HCT116 (cell line): ENCODE measurements at regions not wholly inside any gene's neighbourhood (a gene's known extent, or its start where the extent isn't known, plus 50 kb on each side); places are given as distances from the start of the nearest gene placed in this dataset.

Experiments
- ATAC-seq: fragments of 200-7000 bp; cut with Tn5 transposase; 2 replicates; pipeline ENCODE4 v1.9.1; 2020; ENCODE audit warnings: mild to moderate bottlenecking, moderate library complexity
- BruUV-seq: library from RNA; stranded (reverse); fragments of 400-500 nt; replicated peaks from 2 replicates; lab custom pipeline; 2021; lab: Mats Ljungman, UMichigan
- CTCF ChIA-PET: fragments of 300-600 bp; sonication (Branson Sonifier 250); formaldehyde crosslinking; loops from one replicate; lab custom pipeline; 2021; ENCODE audit warnings: antibody characterized with exemption; lab: Charles Lee
- POLR2A ChIA-PET: fragments of 300-600, 350-600 bp; sonication (Branson Sonifier 250); formaldehyde crosslinking; loops from one replicate; lab custom pipeline; 2021; ENCODE audit warnings: antibody characterized with exemption; lab: Charles Lee
- RAD21 ChIA-PET, 2 experiments: fragments of 300-600 bp; sonication (Branson Sonifier 250); formaldehyde crosslinking; loops; one replicate each; lab custom pipeline; 2023; ENCODE audit warnings: low total read pairs in 2 of 2; ENCODE audit not compliant: uncharacterized antibody in 2 of 2, unreplicated experiment in 2 of 2, low non-redundant PET in 1 of 2; lab: Charles Lee
- DNase-seq: peaks from one replicate; pipeline ENCODE4 v3.0.0-alpha.2; 2010; ENCODE audit warnings: low read depth, low spot score
- H2AFZ ChIP-seq: fragments of 200-600 bp; shearing (Covaris generic), sonication (generic); 2 replicates; pipeline ENCODE4 v1.6.1; 2017; ENCODE audit warnings: low read depth, mixed run types, mixed read lengths, antibody characterized with exemption, low read length; ENCODE audit not compliant: poor library complexity, severe bottlenecking
- H3K27ac ChIP-seq: 2 replicates; pipeline ENCODE4 v1.5.1; 2012; ENCODE audit warnings: low read depth, low read length
- H3K27me3 ChIP-seq: fragments of 200-600 bp; sonication (generic); 2 replicates; pipeline ENCODE4 v1.6.1; 2016; ENCODE audit warnings: mixed run types, low read length, mixed read lengths; ENCODE audit not compliant: insufficient read depth
- H3K36me3 ChIP-seq, 2 experiments: fragments of 200-500 bp in 1 of 2; fragments of 200-600 bp in 1 of 2; sonication (Bioruptor generic) in 1 of 2; sonication (generic) in 1 of 2; 2 replicates each; pipeline versions ENCODE4 v1.5.1 to v1.6.1; 2014 to 2016; ENCODE audit warnings: low read length in 2 of 2, inconsistent platforms in 1 of 2, mixed read lengths in 1 of 2, mixed run types in 1 of 2; ENCODE audit not compliant: insufficient read depth in 2 of 2, control insufficient read depth in 1 of 2
- H3K4me1 ChIP-seq, 2 experiments: fragments of 200-600 bp in 1 of 2; sonication (generic) in 1 of 2; 2 replicates each; pipeline versions ENCODE4 v1.5.1 to v1.6.1; 2012 to 2017; ENCODE audit warnings: low read length in 2 of 2, inconsistent platforms in 1 of 2, mild to moderate bottlenecking in 1 of 2, mixed read lengths in 1 of 2, mixed run types in 1 of 2, moderate library complexity in 1 of 2; ENCODE audit not compliant: insufficient read depth in 2 of 2, control insufficient read depth in 1 of 2
- H3K4me2 ChIP-seq: fragments of 200-600 bp; sonication (generic); 2 replicates; pipeline ENCODE4 v1.6.1; 2017; ENCODE audit warnings: mixed run types, low read length, mixed read lengths
- H3K4me3 ChIP-seq, 2 experiments: fragments of 200-600 bp in 1 of 2; sonication (generic) in 1 of 2; replicated peaks in 1 of 2; 2 replicates each; pipeline ENCODE4 v1.5.1; 2011 to 2016; ENCODE audit warnings: low read length in 2 of 2, control low read depth in 1 of 2, low read depth in 1 of 2, mild to moderate bottlenecking in 1 of 2, mixed read lengths in 1 of 2, mixed run types in 1 of 2
- H3K79me2 ChIP-seq: fragments of 200-600 bp; sonication (generic); 2 replicates; pipeline ENCODE4 v1.6.1; 2017; ENCODE audit warnings: mild to moderate bottlenecking, mixed run types, low read length, moderate library complexity, mixed read lengths; ENCODE audit not compliant: insufficient read depth
- H3K9ac ChIP-seq: fragments of 200-600 bp; sonication (generic); 2 replicates; pipeline ENCODE4 v1.6.1; 2016; ENCODE audit warnings: low read length, mixed read lengths
- H3K9me2 ChIP-seq: fragments of 200-600 bp; sonication (generic), shearing (Covaris generic); 2 replicates; pipeline ENCODE4 v1.6.1; 2017; ENCODE audit warnings: mixed run types, mild to moderate bottlenecking, moderate library complexity; ENCODE audit not compliant: insufficient read depth
- H3K9me3 ChIP-seq, 2 experiments: fragments of 200-500 bp in 1 of 2; fragments of 200-600 bp in 1 of 2; sonication (Bioruptor generic) in 1 of 2; sonication (generic) in 1 of 2; 2 replicates each; pipeline ENCODE4 v1.6.1; 2014 to 2017; ENCODE audit warnings: low read length in 2 of 2, mixed read lengths in 2 of 2, inconsistent platforms in 1 of 2, low read depth in 1 of 2, mild to moderate bottlenecking in 1 of 2, mixed run types in 1 of 2, moderate library complexity in 1 of 2; ENCODE audit not compliant: control insufficient read depth in 1 of 2, insufficient read depth in 1 of 2
- H4K20me1 ChIP-seq: fragments of 200-600 bp; sonication (generic), shearing (Covaris generic); 2 replicates; pipeline ENCODE4 v1.6.1; 2017; ENCODE audit warnings: mixed run types, mild to moderate bottlenecking, moderate library complexity; ENCODE audit not compliant: insufficient read depth
- CBX3 ChIP-seq: IDR thresholded peaks from 2 replicates; pipeline ENCODE4 v1.6.1; 2012; ENCODE audit warnings: low read depth
- ELF1 ChIP-seq: IDR thresholded peaks from 2 replicates; pipeline ENCODE4 v1.6.1; 2012; ENCODE audit warnings: low read depth, borderline replicate concordance
- EZH2phosphoT487 ChIP-seq: fragments of 200-600 bp; IDR thresholded peaks from 2 replicates; pipeline ENCODE4 v1.6.1; 2018; ENCODE audit warnings: antibody characterized with exemption, borderline replicate concordance
- FOSL1 ChIP-seq: IDR thresholded peaks from 2 replicates; pipeline ENCODE4 v1.6.1; 2012; ENCODE audit warnings: low read depth
- MAX ChIP-seq: IDR thresholded peaks from 2 replicates; pipeline ENCODE4 v1.6.1; 2012
- POLR2AphosphoS5 ChIP-seq: IDR thresholded peaks from 2 replicates; pipeline ENCODE4 v1.6.1; 2011; ENCODE audit warnings: mild to moderate bottlenecking, low read depth, low read length, moderate library complexity
- REST ChIP-seq: IDR thresholded peaks from 2 replicates; pipeline ENCODE4 v1.6.1; 2012; ENCODE audit warnings: low read depth
- SIN3A ChIP-seq: IDR thresholded peaks from 2 replicates; pipeline ENCODE4 v1.6.1; 2012; ENCODE audit warnings: low read depth
- SP1 ChIP-seq: IDR thresholded peaks from 2 replicates; pipeline ENCODE4 v1.6.1; 2012; ENCODE audit warnings: low read depth
- TCF7L2 ChIP-seq: IDR thresholded peaks from 2 replicates; pipeline ENCODE4 v1.7.0; 2011; ENCODE audit warnings: borderline replicate concordance, inconsistent platforms; ENCODE audit not compliant: insufficient read depth, insufficient read length; ENCODE audit errors: extremely low read depth
- ZFX ChIP-seq: fragments of 450-650 bp; IDR thresholded peaks from 2 replicates; pipeline ENCODE4 v1.6.1; 2017
- ZNF274 ChIP-seq: fragments of 200-500 bp; sonication (Bioruptor generic); IDR thresholded peaks from 2 replicates; pipeline ENCODE4 v1.6.1; 2014; ENCODE audit warnings: mild to moderate bottlenecking, low read depth, low read length, inconsistent platforms
- intact Hi-C: fragments of 100-400 bp; cut with micrococcal nuclease; formaldehyde crosslinking; loops from 2 replicates; pipeline ENCODE4 v1.10.0; 2022

GRCh38 chr12:87661786-87662377 is 367.3 kb downstream of the C12orf50 start:
- H3K36me3 ChIP-seq = no peaks in the 10 kb centered on the region
- no peaks in the 10 kb centered on the region for H4K20me1 ChIP-seq
- no peak overlapping the region for H3K4me2 ChIP-seq
- no peaks in the 10 kb centered on the region for H3K79me2 ChIP-seq
- no peaks in the 10 kb centered on the region for H3K4me1 ChIP-seq
- ChIA-PET POLR2A (no interaction called here), RAD21 (no interaction called here), CTCF (no interaction called here)
- H3K27me3 ChIP-seq = no peaks in the 10 kb centered on the region
- H3K9ac ChIP-seq = no peak overlapping the region
- ATAC-seq (no peak), DNase-seq (no peak)
- no peaks in the 10 kb centered on the region for H3K9me3 ChIP-seq
- peak overlapping the region; percentile 22 for H2AFZ ChIP-seq
- intact Hi-C loops = loop anchor here (10.0 kb wide), 1 partner anchor 317 kb away; no protein-coding TSS in a partner anchor
- BruUV-seq = no TSS peak
- H3K4me3 ChIP-seq = no peak overlapping the region
- H3K9me2 ChIP-seq = no peaks in the 10 kb centered on the region
- TF ChIP-seq SP1 (no peak), TCF7L2 (no peak), ZNF274 (no peak), MAX (no peak)
- H3K27ac ChIP-seq = no peak overlapping the region

GRCh38 chr12:87660987-87661774 is 368.0 kb downstream of the C12orf50 start:
- no TSS peak for BruUV-seq
- no peaks in the 10 kb centered on the region for H3K79me2 ChIP-seq
- CTCF ChIA-PET = no interaction called here
- no peaks in the 10 kb centered on the region for H3K36me3 ChIP-seq
- ATAC-seq (no peak), DNase-seq (no peak)
- POLR2A ChIA-PET = no interaction called here
- no peak overlapping the region for H3K27ac ChIP-seq
- RAD21 ChIA-PET = no interaction called here
- no peaks in the 10 kb centered on the region for H3K4me1 ChIP-seq
- TF ChIP-seq SIN3A (no peak), CBX3 (no peak), EZH2phosphoT487 (no peak), ELF1 (no peak), POLR2AphosphoS5 (no peak), ZNF274 (no peak), ZFX (no peak), REST (no peak), MAX (no peak), FOSL1 (no peak)
- H4K20me1 ChIP-seq = no peaks in the 10 kb centered on the region
- H2AFZ ChIP-seq = no peak overlapping the region
- H3K4me3 ChIP-seq = no peak overlapping the region
- intact Hi-C loops = loop anchor here (10.0 kb wide), 1 partner anchor 316 kb away; no protein-coding TSS in a partner anchor
- H3K27me3 ChIP-seq = no peaks in the 10 kb centered on the region
- H3K4me2 ChIP-seq = no peak overlapping the region
- H3K9me2 ChIP-seq = no peaks in the 10 kb centered on the region
- no peak overlapping the region for H3K9ac ChIP-seq
- no peaks in the 10 kb centered on the region for H3K9me3 ChIP-seq
